A673 (cell line): ENCODE measurements at regions not wholly inside any gene's neighbourhood (a gene's known extent, or its start where the extent isn't known, plus 50 kb on each side); places are given as distances from the start of the nearest gene placed in this dataset.

Experiments
- BruUV-seq: library from RNA; stranded (reverse); fragments of 400-500 nt; replicated peaks from 2 replicates; lab custom pipeline; 2021; lab: Mats Ljungman, UMichigan
- CTCF ChIA-PET: fragments of 300-600 bp; sonication (Branson Sonifier 250); formaldehyde crosslinking; loops from one replicate; lab custom pipeline; 2022; ENCODE audit warnings: antibody characterized with exemption; lab: Charles Lee
- POLR2A ChIA-PET: fragments of 300-600 bp; sonication (Branson Sonifier 250); formaldehyde crosslinking; loops from one replicate; lab custom pipeline; 2022; ENCODE audit warnings: antibody characterized with exemption; ENCODE audit not compliant: low non-redundant PET; lab: Charles Lee
- DNase-seq: peaks from one replicate; pipeline ENCODE4 v3.0.0-alpha.2; 2015; ENCODE audit warnings: low spot score
- H3K27ac ChIP-seq: fragments of 200-600 bp; sonication (generic); 2 replicates; pipeline ENCODE4 v1.5.1; 2016; ENCODE audit warnings: mixed run types, low read depth, mild to moderate bottlenecking, mixed read lengths, antibody characterized with exemption, low read length; ENCODE audit not compliant: poor library complexity, severe bottlenecking
- H3K27me3 ChIP-seq: fragments of 200-600 bp; sonication (generic); replicated peaks from 2 replicates; pipeline ENCODE4 v1.6.1; 2017; ENCODE audit warnings: mixed run types, low read depth, mild to moderate bottlenecking, mixed read lengths, antibody characterized with exemption, low read length; ENCODE audit not compliant: insufficient read depth, poor library complexity
- H3K36me3 ChIP-seq: fragments of 200-600 bp; sonication (generic); 2 replicates; pipeline ENCODE4 v1.6.1; 2016; ENCODE audit warnings: mixed run types, mild to moderate bottlenecking, mixed read lengths, antibody characterized with exemption, low read length; ENCODE audit not compliant: insufficient read depth, poor library complexity, severe bottlenecking
- H3K4me1 ChIP-seq: fragments of 200-600 bp; sonication (generic); 2 replicates; pipeline ENCODE4 v1.6.1; 2017; ENCODE audit warnings: mixed run types, mild to moderate bottlenecking, mixed read lengths, antibody characterized with exemption, low read length; ENCODE audit not compliant: insufficient read depth, poor library complexity, severe bottlenecking
- H3K4me3 ChIP-seq: fragments of 200-600 bp; sonication (generic); 2 replicates; pipeline ENCODE4 v1.5.1; 2016; ENCODE audit warnings: low read depth, mixed run types, mild to moderate bottlenecking, mixed read lengths, low read length; ENCODE audit not compliant: poor library complexity, severe bottlenecking
- H3K9me3 ChIP-seq: fragments of 200-600 bp; sonication (generic); 2 replicates; pipeline ENCODE4 v1.6.1; 2016; ENCODE audit warnings: mixed run types, low read depth, mild to moderate bottlenecking, mixed read lengths, antibody characterized with exemption, low read length; ENCODE audit not compliant: poor library complexity, severe bottlenecking
- CTCF ChIP-seq: fragments of 300-800, 200-600 bp; sonication (generic); conservative IDR thresholded peaks from 2 replicates; pipeline ENCODE4 v1.5.1; 2017; ENCODE audit warnings: low read depth, mild to moderate bottlenecking, antibody characterized with exemption, low read length, moderate library complexity, mixed read lengths
- EZH2 ChIP-seq: fragments of 200-600 bp; sonication (generic); IDR thresholded peaks from 2 replicates; pipeline ENCODE4 v1.6.1; 2017; ENCODE audit warnings: borderline replicate concordance, low read depth, mild to moderate bottlenecking, mixed read lengths, antibody characterized with exemption, low read length; ENCODE audit not compliant: poor library complexity, severe bottlenecking
- intact Hi-C: fragments of 100-400 bp; cut with micrococcal nuclease; formaldehyde crosslinking; loops from one replicate; pipeline ENCODE4 v1.10.0; 2022; ENCODE audit not compliant: unreplicated experiment

DNA sequence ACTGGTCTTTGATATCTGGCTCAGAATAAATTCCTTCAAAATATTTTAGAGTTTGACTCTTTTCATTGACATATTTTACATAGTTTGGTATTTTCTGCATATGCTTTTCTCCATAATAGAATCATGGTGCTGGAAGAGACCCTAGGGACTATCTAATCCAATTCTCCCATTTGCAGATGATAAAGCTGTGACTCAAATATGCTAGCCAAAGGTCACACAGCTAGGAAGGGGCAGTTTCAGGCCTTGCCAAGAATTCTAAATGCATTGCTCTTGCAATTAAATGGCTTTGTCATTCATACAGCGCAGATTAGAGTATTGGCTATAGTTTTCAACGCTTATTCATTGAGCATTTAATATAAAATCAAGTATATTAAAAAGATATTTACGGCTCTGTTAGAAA lies 374.1 kb upstream of the RASGEF1B start:
- ChIA-PET CTCF (interaction anchor here (1.8 kb wide), 1 partner anchor 378 kb away, joined by 6 read pairs; no protein-coding TSS in a partner anchor), POLR2A (no interaction called here)
- H3K27ac ChIP-seq, result no peak overlapping the region
- no TSS peak for BruUV-seq
- TF ChIP-seq CTCF (no peak), EZH2 (no peak)
- DNase-seq, result peak; percentile 4
- intact Hi-C loops, result loop anchor here (1.0 to 2.0 kb wide), 2 partner anchors 357 to 379 kb away; no protein-coding TSS in a partner anchor
- H3K4me3 ChIP-seq, result no peak overlapping the region
- H3K27me3 ChIP-seq, result no peaks in the 10 kb centered on the region
- H3K4me1 ChIP-seq, result peaks cover 6% of the 10 kb centered on the region
- H3K36me3 ChIP-seq, result no peaks in the 10 kb centered on the region
- no peaks in the 10 kb centered on the region for H3K9me3 ChIP-seq

DNA sequence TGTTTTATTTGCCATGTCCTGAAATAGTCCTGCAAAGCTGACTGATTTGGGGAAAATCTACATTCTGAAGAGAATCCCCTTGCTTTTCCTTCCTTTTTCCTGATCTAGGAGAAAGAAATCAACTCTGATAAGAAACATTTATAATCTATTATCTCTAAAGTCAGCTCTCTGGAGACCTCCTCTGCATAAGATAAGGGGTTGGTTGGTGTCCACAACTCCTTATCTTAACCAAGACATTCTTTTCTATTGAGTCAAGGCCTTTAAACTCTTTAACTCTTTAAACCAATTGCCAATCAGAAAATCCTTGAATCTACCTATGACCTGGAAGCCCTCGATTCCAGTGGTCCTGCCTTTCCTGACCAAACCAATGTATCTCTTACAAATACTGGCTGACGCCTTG lies 373.6 kb upstream of the RASGEF1B start:
- Histone ChIP-seq H3K4me3 (no peak overlapping the region), H3K9me3 (no peaks in the 10 kb centered on the region), H3K36me3 (no peaks in the 10 kb centered on the region), H3K27me3 (no peaks in the 10 kb centered on the region), H3K27ac (no peak overlapping the region), H3K4me1 (peaks cover 6% of the 10 kb centered on the region)
- ChIA-PET CTCF (interaction anchor here (0.5 to 1.8 kb wide), 4 partner anchors 356 to 438 kb away, joined by 3 to 6 read pairs (median 5); no protein-coding TSS in a partner anchor), POLR2A (no interaction called here)
- BruUV-seq, result no TSS peak
- intact Hi-C loops, result loop anchor here (1.0 to 2.0 kb wide), 2 partner anchors 357 to 378 kb away; no protein-coding TSS in a partner anchor
- no peak for DNase-seq
- no peak for TF ChIP-seq CTCF
- no peak for TF ChIP-seq EZH2

DNA sequence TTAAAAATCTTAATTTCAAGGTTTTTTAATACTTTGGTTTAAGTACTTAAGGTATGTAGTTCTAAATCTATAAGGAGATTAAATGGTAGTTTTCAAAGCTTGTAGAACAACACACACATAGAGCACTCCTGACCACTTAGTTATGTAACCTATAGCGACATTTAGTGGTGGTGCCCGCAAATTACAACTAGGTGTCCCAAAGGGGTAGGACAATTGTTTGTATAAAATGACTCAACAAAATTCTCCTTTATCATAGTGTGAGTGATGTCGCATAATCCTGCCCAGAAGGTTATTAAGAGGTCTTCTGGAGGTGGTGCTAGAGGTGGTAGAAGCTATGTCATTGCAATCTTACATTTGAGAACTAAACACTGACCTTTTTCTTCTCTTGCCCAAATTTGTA lies 373.0 kb upstream of the RASGEF1B start:
- TF ChIP-seq CTCF (peak; percentile 65), EZH2 (no peak)
- intact Hi-C loops, result loop anchor here (1.0 to 2.0 kb wide), 3 partner anchors 358 to 438 kb away; no protein-coding TSS in a partner anchor
- ChIA-PET CTCF (interaction anchor here (0.5 to 1.8 kb wide), 4 partner anchors 357 to 437 kb away, joined by 3 to 6 read pairs (median 5); no protein-coding TSS in a partner anchor), POLR2A (no interaction called here)
- no peaks in the 10 kb centered on the region for H3K36me3 ChIP-seq
- H3K9me3 ChIP-seq, result no peaks in the 10 kb centered on the region
- no peak overlapping the region for H3K4me3 ChIP-seq
- no TSS peak for BruUV-seq
- H3K4me1 ChIP-seq, result peaks cover 6% of the 10 kb centered on the region
- peak; percentile 75 for DNase-seq
- H3K27ac ChIP-seq, result no peak overlapping the region
- no peaks in the 10 kb centered on the region for H3K27me3 ChIP-seq
